ENCODE measurements at regions not wholly inside any gene's neighbourhood (a gene's known extent, or its start where the extent isn't known, plus 50 kb on each side); places are given as distances from the start of the nearest gene placed in this dataset.

DNA sequence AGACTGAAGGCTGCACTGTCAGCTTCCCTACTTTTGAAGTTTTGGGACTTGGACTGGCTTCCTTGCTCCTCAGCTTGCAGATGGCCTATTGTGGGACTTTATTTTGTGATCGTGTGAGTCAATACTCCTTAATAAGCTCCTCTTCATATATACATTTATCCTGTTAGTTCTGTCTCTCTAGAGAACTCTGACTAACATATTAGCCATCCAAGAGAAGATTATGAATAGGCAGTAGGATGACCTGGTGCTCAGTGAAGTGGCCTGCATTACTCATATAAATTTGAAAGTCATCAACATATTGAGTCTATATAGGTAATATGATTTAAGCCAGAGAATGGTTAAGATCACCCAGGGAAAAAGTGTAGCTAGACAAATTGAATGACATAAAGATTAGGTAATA, 136.3 kb upstream of the UFM1 start:
- H3K36me3 ChIP-seq (ENCODE audit: control insufficient read depth, insufficient read depth, low read length): no peaks in the 10 kb centered on the region

DNA sequence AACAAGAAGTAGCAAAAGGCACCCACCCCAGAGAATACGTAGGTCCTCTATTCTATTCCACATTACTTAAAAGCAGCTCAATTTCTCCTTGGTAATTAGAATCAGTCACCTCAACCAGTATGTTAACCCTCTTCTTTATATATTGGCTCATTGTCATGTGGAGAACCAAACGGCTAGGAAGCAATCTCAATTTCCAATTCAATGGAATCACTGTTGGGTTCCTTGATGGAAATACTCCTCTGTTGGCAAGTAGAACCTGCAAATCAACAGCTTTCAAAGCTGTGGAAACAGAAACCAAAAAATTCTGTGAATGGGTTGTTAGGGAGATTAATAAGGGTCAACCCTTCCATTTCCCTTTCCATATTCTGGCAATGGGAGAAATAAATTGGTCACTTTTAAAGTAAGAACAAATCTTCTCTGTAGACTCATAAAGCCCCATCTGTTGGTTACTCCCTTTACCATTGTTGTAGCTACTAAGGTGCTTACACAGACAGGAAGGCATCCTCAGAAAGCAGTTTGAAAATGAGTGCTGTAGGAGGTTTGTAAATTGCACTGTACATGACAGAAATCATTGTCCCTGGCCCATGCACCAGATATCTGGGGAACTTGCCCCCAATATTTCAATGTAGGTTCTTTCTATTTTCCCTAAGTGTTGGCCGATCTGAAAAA, 138.6 kb upstream of the UFM1 start:
- H3K4me1 ChIP-seq (ENCODE audit: control insufficient read depth, insufficient read depth, low read length): peaks cover 18% of the 10 kb centered on the region
- peak overlapping the region; percentile 27; the same call in 1 of the 2 replicates for H3K4me3 ChIP-seq (ENCODE audit: low read depth, low read length)
- H3K9me3 ChIP-seq (ENCODE audit: control insufficient read depth, insufficient read depth, low read length): no peaks in the 10 kb centered on the region
- H3K9ac ChIP-seq (ENCODE audit: low read depth, low read length): no peak overlapping the region
- peak overlapping the region; percentile 59 for H3K27ac ChIP-seq (ENCODE audit: low read depth, low read length)
- no peaks in the 10 kb centered on the region for H3K36me3 ChIP-seq (ENCODE audit: control insufficient read depth, insufficient read depth, low read length)
- no peaks in the 10 kb centered on the region for H3K27me3 ChIP-seq (ENCODE audit: control insufficient read depth, insufficient read depth, low read length)

More for the DNA sequence above, 136.3 kb upstream of the UFM1 start:
- no peaks in the 10 kb centered on the region for H3K27me3 ChIP-seq (ENCODE audit: control insufficient read depth, insufficient read depth, low read length)
- H3K9ac ChIP-seq (ENCODE audit: low read depth, low read length): no peak overlapping the region
- H3K4me3 ChIP-seq (ENCODE audit: low read depth, low read length): no peak overlapping the region
- H3K27ac ChIP-seq (ENCODE audit: low read depth, low read length): no peak overlapping the region
- H3K9me3 ChIP-seq (ENCODE audit: control insufficient read depth, insufficient read depth, low read length): no peaks in the 10 kb centered on the region
- H3K4me1 ChIP-seq (ENCODE audit: control insufficient read depth, insufficient read depth, low read length): peaks cover 18% of the 10 kb centered on the region

DNA sequence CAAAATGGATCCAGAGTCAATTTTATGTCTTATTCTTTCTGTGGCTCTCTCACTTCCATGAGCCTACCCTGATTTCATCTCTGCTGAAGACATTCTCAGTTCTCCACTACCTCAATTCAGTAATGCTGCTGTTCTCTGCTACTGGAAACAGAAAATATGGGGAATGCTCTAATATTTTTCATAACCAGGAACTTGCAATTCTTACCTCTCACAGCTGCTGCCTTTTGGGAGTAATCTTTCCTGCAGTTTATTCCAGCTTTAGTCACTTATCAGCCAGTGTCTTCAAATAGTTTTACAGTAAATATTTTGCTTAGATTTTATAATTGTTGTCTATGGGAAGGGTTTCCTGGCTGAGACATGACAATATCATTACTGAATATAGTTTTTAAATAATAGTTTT, 145.1 kb upstream of the UFM1 start:
- H3K27me3 ChIP-seq (ENCODE audit: control insufficient read depth, insufficient read depth, low read length): no peaks in the 10 kb centered on the region
- H3K36me3 ChIP-seq (ENCODE audit: control insufficient read depth, insufficient read depth, low read length): no peaks in the 10 kb centered on the region
- no peaks in the 10 kb centered on the region for H3K4me1 ChIP-seq (ENCODE audit: control insufficient read depth, insufficient read depth, low read length)
- no peak overlapping the region for H3K9ac ChIP-seq (ENCODE audit: low read depth, low read length)
- H3K9me3 ChIP-seq (ENCODE audit: control insufficient read depth, insufficient read depth, low read length): no peaks in the 10 kb centered on the region
- H3K4me3 ChIP-seq (ENCODE audit: low read depth, low read length): no peak overlapping the region
- H3K27ac ChIP-seq (ENCODE audit: low read depth, low read length): no peak overlapping the region

DNA sequence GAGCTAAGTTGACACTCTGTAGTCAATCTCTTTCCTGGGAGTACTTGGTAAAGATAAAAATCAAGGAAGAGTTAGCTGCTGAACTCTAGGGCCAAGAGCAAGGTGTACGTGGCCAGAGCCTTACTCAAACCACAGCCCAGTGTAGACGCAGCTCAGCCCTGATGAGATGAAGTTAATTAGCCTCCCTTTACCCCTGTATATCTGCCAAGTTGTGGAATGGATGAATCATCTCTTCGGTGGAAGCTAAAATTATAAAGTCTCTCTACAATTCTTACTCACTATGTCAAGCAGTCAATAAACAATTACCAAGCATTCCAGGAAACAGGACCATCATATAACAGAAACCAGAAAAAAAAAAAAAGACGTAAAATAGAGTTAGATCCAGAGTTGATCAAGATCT, 146.9 kb upstream of the UFM1 start:
- H3K27ac ChIP-seq (ENCODE audit: low read depth, low read length): no peak overlapping the region
- no peak overlapping the region for H3K9ac ChIP-seq (ENCODE audit: low read depth, low read length)
- no peaks in the 10 kb centered on the region for H3K36me3 ChIP-seq (ENCODE audit: control insufficient read depth, insufficient read depth, low read length)
- no peak overlapping the region for H3K4me3 ChIP-seq (ENCODE audit: low read depth, low read length)
- H3K4me1 ChIP-seq (ENCODE audit: control insufficient read depth, insufficient read depth, low read length): no peaks in the 10 kb centered on the region
- H3K27me3 ChIP-seq (ENCODE audit: control insufficient read depth, insufficient read depth, low read length): no peaks in the 10 kb centered on the region
- no peaks in the 10 kb centered on the region for H3K9me3 ChIP-seq (ENCODE audit: control insufficient read depth, insufficient read depth, low read length)

DNA sequence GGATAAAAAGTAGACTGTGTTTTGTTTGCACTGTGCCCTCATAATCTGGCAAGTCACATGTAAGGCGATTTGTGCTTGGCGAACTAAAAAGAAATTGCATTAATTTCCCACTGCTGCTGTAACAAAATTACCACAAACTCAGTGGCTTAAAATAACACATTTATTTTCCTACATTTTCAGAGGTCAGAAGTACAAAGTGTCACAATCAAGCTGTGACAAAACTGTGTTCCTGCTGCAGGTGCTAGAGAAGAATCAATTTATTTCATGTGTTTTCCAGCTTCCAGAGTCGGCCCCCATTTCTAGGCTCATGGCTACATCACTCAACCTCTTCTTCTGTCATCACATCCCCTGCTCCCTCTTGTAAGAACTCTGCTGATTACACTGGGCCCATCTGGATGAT, 158.6 kb upstream of the UFM1 start:
- Histone ChIP-seq H3K4me3 (ENCODE audit: low read depth, low read length) (no peak overlapping the region), H3K4me1 (ENCODE audit: control insufficient read depth, insufficient read depth, low read length) (no peaks in the 10 kb centered on the region), H3K27me3 (ENCODE audit: control insufficient read depth, insufficient read depth, low read length) (no peaks in the 10 kb centered on the region), H3K27ac (ENCODE audit: low read depth, low read length) (no peak overlapping the region), H3K9me3 (ENCODE audit: control insufficient read depth, insufficient read depth, low read length) (no peaks in the 10 kb centered on the region), H3K36me3 (ENCODE audit: control insufficient read depth, insufficient read depth, low read length) (no peaks in the 10 kb centered on the region), H3K9ac (ENCODE audit: low read depth, low read length) (no peak overlapping the region)

DNA sequence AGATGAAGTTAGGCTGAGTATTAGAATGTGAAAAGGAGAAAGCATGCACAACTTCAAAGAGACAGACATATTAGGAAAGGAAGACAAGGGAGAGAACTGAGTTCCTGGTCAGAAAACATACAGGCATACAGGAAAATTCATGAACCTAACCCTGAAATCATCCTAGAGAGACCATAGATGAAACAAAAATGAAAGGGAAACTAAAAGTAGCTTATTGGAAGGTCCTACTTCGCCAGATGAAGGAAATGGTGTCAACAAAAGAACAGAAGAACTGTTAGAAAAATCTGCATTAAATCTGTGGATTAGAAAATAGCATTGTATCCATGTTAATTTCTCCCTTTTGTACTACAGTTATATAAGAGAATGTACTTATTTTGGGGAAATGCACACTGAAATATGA, 169.0 kb upstream of the UFM1 start:
- no peaks in the 10 kb centered on the region for H3K36me3 ChIP-seq (ENCODE audit: control insufficient read depth, insufficient read depth, low read length)
- H3K4me3 ChIP-seq (ENCODE audit: low read depth, low read length): no peak overlapping the region
- no peaks in the 10 kb centered on the region for H3K4me1 ChIP-seq (ENCODE audit: control insufficient read depth, insufficient read depth, low read length)
- H3K9ac ChIP-seq (ENCODE audit: low read depth, low read length): no peak overlapping the region
- H3K27me3 ChIP-seq (ENCODE audit: control insufficient read depth, insufficient read depth, low read length): no peaks in the 10 kb centered on the region
- no peak overlapping the region for H3K27ac ChIP-seq (ENCODE audit: low read depth, low read length)
- no peaks in the 10 kb centered on the region for H3K9me3 ChIP-seq (ENCODE audit: control insufficient read depth, insufficient read depth, low read length)

DNA sequence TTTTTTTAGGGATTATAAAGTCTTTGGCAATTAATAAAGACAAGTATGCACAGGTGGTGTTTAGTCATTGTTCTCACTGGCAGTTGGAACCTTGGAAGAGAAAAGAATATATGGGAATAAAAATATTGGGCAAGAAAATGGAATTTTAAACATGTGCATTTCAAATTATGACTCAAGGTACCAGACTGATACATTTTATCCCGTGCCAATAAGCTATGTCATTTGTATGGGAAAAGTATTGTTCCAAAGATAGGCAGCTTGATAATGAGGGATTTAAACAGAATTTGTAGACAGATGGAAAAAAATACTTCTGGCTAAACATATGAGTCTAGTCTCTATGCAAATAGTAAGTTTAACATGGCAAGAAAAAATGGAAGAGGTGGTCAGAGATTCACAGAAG, 169.5 kb upstream of the UFM1 start:
- Histone ChIP-seq H3K4me1 (ENCODE audit: control insufficient read depth, insufficient read depth, low read length) (no peaks in the 10 kb centered on the region), H3K27me3 (ENCODE audit: control insufficient read depth, insufficient read depth, low read length) (no peaks in the 10 kb centered on the region), H3K9ac (ENCODE audit: low read depth, low read length) (no peak overlapping the region), H3K9me3 (ENCODE audit: control insufficient read depth, insufficient read depth, low read length) (no peaks in the 10 kb centered on the region), H3K36me3 (ENCODE audit: control insufficient read depth, insufficient read depth, low read length) (no peaks in the 10 kb centered on the region), H3K4me3 (ENCODE audit: low read depth, low read length) (no peak overlapping the region), H3K27ac (ENCODE audit: low read depth, low read length) (no peak overlapping the region)

DNA sequence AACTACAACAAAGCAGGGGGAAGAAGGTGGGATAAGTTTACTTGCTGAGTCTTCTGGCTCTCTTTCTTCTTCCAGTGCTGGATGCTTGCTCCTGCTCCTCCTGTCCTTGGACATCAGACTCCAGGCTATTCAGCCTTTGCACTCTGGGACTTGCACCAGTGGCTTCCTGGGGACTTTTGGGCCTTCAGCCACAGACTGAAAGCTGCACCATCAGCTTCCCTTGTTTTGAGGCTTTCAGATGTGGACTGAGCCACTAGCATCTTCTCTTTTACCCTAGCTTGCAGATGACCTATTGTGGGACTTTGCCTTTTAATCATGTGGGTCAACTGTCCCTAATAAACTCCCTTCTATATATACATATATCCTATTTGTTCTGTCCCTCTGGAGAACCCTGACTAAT, 173.0 kb upstream of the UFM1 start:
- Histone ChIP-seq H3K9ac (ENCODE audit: low read depth, low read length) (no peak overlapping the region), H3K36me3 (ENCODE audit: control insufficient read depth, insufficient read depth, low read length) (no peaks in the 10 kb centered on the region), H3K4me3 (ENCODE audit: low read depth, low read length) (no peak overlapping the region), H3K27ac (ENCODE audit: low read depth, low read length) (no peak overlapping the region), H3K27me3 (ENCODE audit: control insufficient read depth, insufficient read depth, low read length) (no peaks in the 10 kb centered on the region), H3K4me1 (ENCODE audit: control insufficient read depth, insufficient read depth, low read length) (no peaks in the 10 kb centered on the region), H3K9me3 (ENCODE audit: control insufficient read depth, insufficient read depth, low read length) (no peaks in the 10 kb centered on the region)

DNA sequence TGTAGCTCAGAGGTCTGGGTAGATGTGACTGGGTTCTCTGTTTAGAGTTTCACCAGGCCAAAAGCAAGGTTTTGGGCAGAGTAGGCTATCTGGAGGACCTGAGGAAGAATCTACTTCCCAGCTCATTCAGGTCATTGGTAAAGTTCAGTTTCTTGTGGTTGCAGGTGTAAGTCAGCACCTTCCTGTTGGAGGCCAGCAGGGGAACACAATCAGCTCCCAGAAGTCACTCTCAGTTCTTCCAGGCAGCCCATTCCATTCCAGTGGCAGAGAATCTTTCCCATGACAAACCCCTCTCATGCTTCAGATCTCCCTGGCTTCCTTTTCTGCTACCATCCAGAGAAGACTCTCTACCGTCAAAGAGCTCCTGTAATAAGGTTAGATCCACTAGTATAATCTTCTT, 176.2 kb upstream of the UFM1 start:
- Histone ChIP-seq H3K36me3 (ENCODE audit: control insufficient read depth, insufficient read depth, low read length) (no peaks in the 10 kb centered on the region), H3K4me3 (ENCODE audit: low read depth, low read length) (no peak overlapping the region), H3K27me3 (ENCODE audit: control insufficient read depth, insufficient read depth, low read length) (no peaks in the 10 kb centered on the region), H3K9ac (ENCODE audit: low read depth, low read length) (no peak overlapping the region), H3K4me1 (ENCODE audit: control insufficient read depth, insufficient read depth, low read length) (no peaks in the 10 kb centered on the region), H3K27ac (ENCODE audit: low read depth, low read length) (no peak overlapping the region), H3K9me3 (ENCODE audit: control insufficient read depth, insufficient read depth, low read length) (no peaks in the 10 kb centered on the region)

DNA sequence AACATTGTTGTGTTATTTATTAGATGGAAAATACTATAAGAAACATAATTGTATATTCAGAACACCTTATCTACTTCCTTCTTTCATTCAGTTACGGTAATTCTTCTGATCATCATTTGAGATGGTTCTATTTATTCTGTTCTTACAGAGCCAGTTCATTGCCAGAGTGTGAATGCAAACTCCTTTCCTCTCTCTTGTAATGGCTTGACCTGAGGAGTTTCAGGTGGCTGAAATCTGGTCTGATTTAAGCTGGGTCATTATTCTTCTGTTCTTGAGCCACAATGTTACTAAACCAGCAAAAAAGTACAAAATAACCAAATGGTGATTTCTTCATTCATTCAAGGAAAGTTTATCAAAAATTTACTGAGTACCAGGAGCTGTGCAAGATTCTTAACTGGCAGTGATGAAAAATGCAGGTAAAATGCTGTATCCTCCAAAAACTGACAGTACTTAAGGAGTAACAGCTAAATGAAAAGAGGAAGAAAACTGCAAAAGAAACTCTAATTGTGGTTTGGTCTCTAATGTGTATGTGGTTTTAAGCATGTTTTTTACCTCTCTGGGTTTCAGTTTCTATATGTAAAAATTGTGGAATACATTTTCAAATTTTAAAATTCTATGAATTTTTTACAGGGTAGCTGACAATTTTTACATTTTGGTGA, 182.4 kb upstream of the UFM1 start:
- no peaks in the 10 kb centered on the region for H3K4me1 ChIP-seq (ENCODE audit: control insufficient read depth, insufficient read depth, low read length)
- no peak overlapping the region for H3K9ac ChIP-seq (ENCODE audit: low read depth, low read length)
- no peaks in the 10 kb centered on the region for H3K9me3 ChIP-seq (ENCODE audit: control insufficient read depth, insufficient read depth, low read length)
- no peak overlapping the region for H3K4me3 ChIP-seq (ENCODE audit: low read depth, low read length)
- H3K27ac ChIP-seq (ENCODE audit: low read depth, low read length): no peak overlapping the region
- H3K36me3 ChIP-seq (ENCODE audit: control insufficient read depth, insufficient read depth, low read length): no peaks in the 10 kb centered on the region
- no peaks in the 10 kb centered on the region for H3K27me3 ChIP-seq (ENCODE audit: control insufficient read depth, insufficient read depth, low read length)

DNA sequence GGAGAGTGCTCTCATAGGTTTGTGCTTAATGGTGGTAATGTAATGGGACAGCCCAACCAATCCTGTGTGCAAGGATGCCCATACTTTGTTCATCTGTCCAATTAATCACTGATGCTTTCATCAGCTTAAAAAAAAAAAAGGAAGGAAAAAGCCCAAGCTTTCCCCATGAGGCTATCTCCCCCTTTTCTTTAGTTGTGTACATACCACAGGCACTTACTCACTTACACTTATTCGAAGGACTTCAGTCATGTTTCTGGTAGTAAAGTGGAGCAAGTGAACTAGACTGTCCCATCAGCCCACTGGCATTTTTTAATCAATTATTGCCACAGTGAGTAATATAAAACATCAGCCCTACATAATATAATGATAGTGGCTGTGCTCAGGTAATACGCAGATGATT, 183.5 kb upstream of the UFM1 start:
- Histone ChIP-seq H3K9me3 (ENCODE audit: control insufficient read depth, insufficient read depth, low read length) (no peaks in the 10 kb centered on the region), H3K27me3 (ENCODE audit: control insufficient read depth, insufficient read depth, low read length) (no peaks in the 10 kb centered on the region), H3K9ac (ENCODE audit: low read depth, low read length) (no peak overlapping the region), H3K36me3 (ENCODE audit: control insufficient read depth, insufficient read depth, low read length) (no peaks in the 10 kb centered on the region), H3K27ac (ENCODE audit: low read depth, low read length) (no peak overlapping the region), H3K4me3 (ENCODE audit: low read depth, low read length) (no peak overlapping the region), H3K4me1 (ENCODE audit: control insufficient read depth, insufficient read depth, low read length) (no peaks in the 10 kb centered on the region)

Data from HUES48 (cell line).